ENCODE measurements at regions not wholly inside any gene's neighbourhood (a gene's known extent, or its start where the extent isn't known, plus 50 kb on each side); places are given as distances from the start of the nearest gene placed in this dataset.

GRCh38 chr2:78832481-78832880, 193.0 kb upstream of the REG3G start:
- no peak overlapping the region for H3K9ac ChIP-seq (ENCODE audit: extremely low read depth, insufficient read length, low read length)

More at GRCh38 chr2:78832481-78832880, 193.0 kb upstream of the REG3G start:
- Histone ChIP-seq H3K79me2 (ENCODE audit: insufficient read depth, low read length) (no peaks in the 10 kb centered on the region), H3K4ac (ENCODE audit: low read depth, low read length) (no peak overlapping the region), H3K4me1 (ENCODE audit: insufficient read depth, low read length) (no peaks in the 10 kb centered on the region), H2AFZ (ENCODE audit: low read length) (no peak overlapping the region), H2BK15ac (ENCODE audit: low read depth, low read length) (no peak overlapping the region), H3K23ac (ENCODE audit: insufficient read length, low read depth, low read length) (no peak overlapping the region), H3K27me3 (ENCODE audit: insufficient read depth, low read length) (no peaks in the 10 kb centered on the region; the same call in 1 of the 2 replicates), H2AK5ac (ENCODE audit: insufficient read length, low read length) (no peak overlapping the region), H3K9me3 (ENCODE audit: control insufficient read depth, low read depth, low read length) (no peaks in the 10 kb centered on the region), H2BK12ac (ENCODE audit: insufficient read length, low read depth, low read length) (no peak overlapping the region), H3T11ph (ENCODE audit: low read length) (no peak overlapping the region), H3K79me1 (ENCODE audit: insufficient read depth, low read depth, low read length, poor library complexity, severe bottlenecking) (no peaks in the 10 kb centered on the region), H4K5ac (ENCODE audit: insufficient read length, low read depth, low read length) (no peak overlapping the region), H2BK20ac (ENCODE audit: low read depth, low read length, poor library complexity, severe bottlenecking) (no peak overlapping the region), H4K91ac (ENCODE audit: insufficient read length, low read depth, low read length) (no peak overlapping the region), H4K8ac (replicated peaks; ENCODE audit: insufficient read length, low read depth, low read length) (no peak overlapping the region), H3K56ac (ENCODE audit: insufficient read length, low read depth, low read length) (no peak overlapping the region), H3K27ac (ENCODE audit: insufficient read length, low read depth, low read length) (no peak overlapping the region), H3K14ac (ENCODE audit: insufficient read depth, low read length) (no peak overlapping the region), H3K23me2 (ENCODE audit: insufficient read length, low read depth, low read length, poor library complexity, severe bottlenecking) (no peaks in the 10 kb centered on the region), H3K4me2 (ENCODE audit: insufficient read depth, insufficient read length, low read length) (no peak overlapping the region), H2BK5ac (ENCODE audit: insufficient read length, low read length) (no peak overlapping the region), H3K18ac (ENCODE audit: insufficient read length, low read depth, low read length) (no peak overlapping the region), H4K20me1 (ENCODE audit: control insufficient read depth, insufficient read depth, insufficient read length) (no peaks in the 10 kb centered on the region), H2BK120ac (ENCODE audit: low read depth, low read length, poor library complexity, severe bottlenecking) (no peak overlapping the region)
- no CpG with 5 or more reads among the region's 2 CpGs for WGBS (ENCODE audit: extremely low coverage, insufficient read length, low lambda C conversion rate)
- H3K27me3 Mint-ChIP-seq (ENCODE audit: low read depth), result peaks cover 19% of the 10 kb centered on the region
- H3K4me1 Mint-ChIP-seq, result no peaks in the 10 kb centered on the region
- 0 out of 5 replicates have a peak, but pooled peaks cover 0 to 3% of the 10 kb centered on the region in 2 experiments for H3K9me3 Mint-ChIP-seq
- H3K36me3 Mint-ChIP-seq (ENCODE audit: insufficient read depth in 1 of 3, low read depth in 3 of 3), result no peaks in the 10 kb centered on the region
- DNase-seq, result no peak
- no peak overlapping the region for H3K27ac Mint-ChIP-seq
- no peak for TF ChIP-seq CTCF (conservative IDR thresholded peaks at IDR 0.05)
- H3K4me3 Mint-ChIP-seq, result no peak overlapping the region

All from H9 (cell line).